AG09319 (cell line): ENCODE measurements at regions not wholly inside any gene's neighbourhood (a gene's known extent, or its start where the extent isn't known, plus 50 kb on each side); places are given as distances from the start of the nearest gene placed in this dataset.
"Not testable (repeated sequence)": the region's sequence is repeated elsewhere in the genome, so short reads cannot be mapped to it uniquely, and the experiment has no call there.

ENCODE experiments used
- DNase-seq: peaks from one replicate; pipeline ENCODE4 v3.0.0-alpha.2; 2010; ENCODE audit warnings: low read depth; ENCODE audit errors: extremely low read depth
- CTCF ChIP-seq: IDR thresholded peaks from 2 replicates; pipeline ENCODE4 v1.5.1; 2011; ENCODE audit warnings: low read depth, mild to moderate bottlenecking, inconsistent platforms, low read length, moderate library complexity

GRCh38 chr17:83187782-83188311 lies 108.4 kb downstream of the METRNL start:
- no peak for DNase-seq
- no peak for TF ChIP-seq CTCF

GRCh38 chr17:83189044-83190003 lies 109.9 kb downstream of the METRNL start:
- no peak for TF ChIP-seq CTCF
- DNase-seq, result peak; percentile 56

- TF ChIP-seq CTCF, result no peak
- no peak for DNase-seq
Measured at GRCh38 chr17:83190004-83190385, 110.6 kb downstream of the METRNL start.

GRCh38 chr17:83190601-83191387 lies 111.4 kb downstream of the METRNL start:
- no peak for DNase-seq
- TF ChIP-seq CTCF, result no peak

GRCh38 chr17:83191388-83192160 lies 112.2 kb downstream of the METRNL start:
- TF ChIP-seq CTCF, result no peak
- no peak for DNase-seq

- no peak for TF ChIP-seq CTCF
Measured at GRCh38 chr17:83192161-83192788, 112.9 kb downstream of the METRNL start.

GRCh38 chr17:83192789-83193335 lies 113.5 kb downstream of the METRNL start:
- DNase-seq, result not testable (repeated sequence)

More at GRCh38 chr17:83192161-83192788, 112.9 kb downstream of the METRNL start:
- no peak for DNase-seq
